Large intestine (tissue), 3 donors: ENCODE measurements at regions not wholly inside any gene's neighbourhood (a gene's known extent, or its start where the extent isn't known, plus 50 kb on each side); places are given as distances from the start of the nearest gene placed in this dataset.
"Not testable (repeated sequence)": the region's sequence is repeated elsewhere in the genome, so short reads cannot be mapped to it uniquely, and the experiment has no call there.

ENCODE experiments used
- DNase-seq, 2 donors: peaks; one replicate each; pipeline versions ENCODE4 v3.0.0 to v3.0.0-alpha.2; 2013
- H3K27ac ChIP-seq: one replicate; pipeline ENCODE4 v1.5.1; 2013; ENCODE audit warnings: low read length
- H3K27me3 ChIP-seq: 2 replicates; pipeline ENCODE4 v1.6.1; 2013; ENCODE audit warnings: low read length; ENCODE audit not compliant: control insufficient read depth, insufficient read depth
- H3K36me3 ChIP-seq: 2 replicates; pipeline ENCODE4 v1.6.1; 2013; ENCODE audit warnings: low read length; ENCODE audit not compliant: control insufficient read depth, insufficient read depth
- H3K4me1 ChIP-seq: one replicate; pipeline ENCODE4 v1.6.1; 2013; ENCODE audit warnings: low read length; ENCODE audit not compliant: control insufficient read depth, insufficient read depth
- H3K4me3 ChIP-seq: one replicate; pipeline ENCODE4 v1.5.1; 2013; ENCODE audit warnings: low read length
- H3K9me3 ChIP-seq: one replicate; pipeline ENCODE4 v1.6.1; 2013; ENCODE audit warnings: mild to moderate bottlenecking, low read depth, low read length, moderate library complexity; ENCODE audit not compliant: control insufficient read depth
- WGBS: methylation state at CpG from one replicate; pipeline ENCODE4 v1.1.5; 2013; ENCODE audit warnings: low lambda C conversion rate; ENCODE audit not compliant: insufficient coverage; 5-methylcytosine and 5-hydroxymethylcytosine counted together

GRCh38 chr16:58983181-58983965, 249.3 kb upstream of the GOT2 start:
- not testable (repeated sequence) for H3K27me3 ChIP-seq, H3K9me3 ChIP-seq, H3K27ac ChIP-seq, DNase-seq, H3K36me3 ChIP-seq, H3K4me3 ChIP-seq, H3K4me1 ChIP-seq
- 96% methylated on average over 5 of the region's 19 CpGs for WGBS

- Histone ChIP-seq H3K27me3 (no peaks in the 10 kb centered on the region), H3K4me1 (no peaks in the 10 kb centered on the region), H3K27ac (no peak overlapping the region), H3K9me3 (no peaks in the 10 kb centered on the region), H3K36me3 (no peaks in the 10 kb centered on the region), H3K4me3 (no peak overlapping the region)
- no CpG with 5 or more reads among the region's 1 CpG for WGBS
- no peak for DNase-seq
These were observed 236.7 kb upstream of the GOT2 start for GRCh38 chr16:58970775-58971174.

- Histone ChIP-seq H3K27ac (no peak overlapping the region), H3K27me3 (no peaks in the 10 kb centered on the region), H3K9me3 (no peaks in the 10 kb centered on the region), H3K4me1 (no peaks in the 10 kb centered on the region), H3K4me3 (no peak overlapping the region), H3K36me3 (no peaks in the 10 kb centered on the region)
- 50% methylated on average over 1 of the region's 3 CpGs for WGBS
- DNase-seq: no peak
These were observed 229.4 kb upstream of the GOT2 start for GRCh38 chr16:58963479-58963878.

GRCh38 chr16:58962811-58963210, 228.7 kb upstream of the GOT2 start:
- H3K4me3 ChIP-seq: no peak overlapping the region
- no peaks in the 10 kb centered on the region for H3K4me1 ChIP-seq
- whole genome bisulfite sequencing: no CpG with 5 or more reads among the region's 1 CpG
- no peaks in the 10 kb centered on the region for H3K27me3 ChIP-seq
- no peak for DNase-seq
- no peaks in the 10 kb centered on the region for H3K36me3 ChIP-seq
- no peak overlapping the region for H3K27ac ChIP-seq
- no peaks in the 10 kb centered on the region for H3K9me3 ChIP-seq

- DNase-seq: no peak
- H3K36me3 ChIP-seq: no peaks in the 10 kb centered on the region
- no peaks in the 10 kb centered on the region for H3K27me3 ChIP-seq
- no peaks in the 10 kb centered on the region for H3K9me3 ChIP-seq
- no peak overlapping the region for H3K27ac ChIP-seq
- H3K4me1 ChIP-seq: no peaks in the 10 kb centered on the region
- H3K4me3 ChIP-seq: no peak overlapping the region
- 80% methylated on average over 1 of the region's 4 CpGs for WGBS
These were observed 226.4 kb upstream of the GOT2 start for GRCh38 chr16:58960484-58960883.

- no peaks in the 10 kb centered on the region for H3K4me1 ChIP-seq
- no peak overlapping the region for H3K4me3 ChIP-seq
- no CpG with 5 or more reads among the region's 1 CpG for WGBS
- no peak overlapping the region for H3K27ac ChIP-seq
- H3K9me3 ChIP-seq: no peaks in the 10 kb centered on the region
- DNase-seq: no peak
- no peaks in the 10 kb centered on the region for H3K36me3 ChIP-seq
- no peaks in the 10 kb centered on the region for H3K27me3 ChIP-seq
These were observed 225.9 kb upstream of the GOT2 start for GRCh38 chr16:58960034-58960433.

GRCh38 chr16:58958749-58959148, 224.6 kb upstream of the GOT2 start:
- Histone ChIP-seq H3K4me1 (no peaks in the 10 kb centered on the region), H3K27ac (no peak overlapping the region), H3K36me3 (no peaks in the 10 kb centered on the region), H3K9me3 (no peaks in the 10 kb centered on the region), H3K27me3 (no peaks in the 10 kb centered on the region), H3K4me3 (no peak overlapping the region)
- DNase-seq: no peak

- DNase-seq: no peak
- Histone ChIP-seq H3K27ac (no peak overlapping the region), H3K4me3 (no peak overlapping the region), H3K4me1 (no peaks in the 10 kb centered on the region), H3K27me3 (no peaks in the 10 kb centered on the region), H3K36me3 (no peaks in the 10 kb centered on the region), H3K9me3 (no peaks in the 10 kb centered on the region)
- WGBS: no CpG with 5 or more reads among the region's 1 CpG
These were observed 214.1 kb upstream of the GOT2 start for GRCh38 chr16:58948244-58948643.

GRCh38 chr16:58940609-58941008, 206.5 kb upstream of the GOT2 start:
- H3K9me3 ChIP-seq: no peaks in the 10 kb centered on the region
- 100% methylated on average over 2 of the region's 2 CpGs for WGBS
- no peaks in the 10 kb centered on the region for H3K4me1 ChIP-seq
- no peaks in the 10 kb centered on the region for H3K27me3 ChIP-seq
- DNase-seq: no peak
- no peak overlapping the region for H3K27ac ChIP-seq
- no peaks in the 10 kb centered on the region for H3K36me3 ChIP-seq
- no peak overlapping the region for H3K4me3 ChIP-seq

- Histone ChIP-seq H3K27ac (no peak overlapping the region), H3K27me3 (no peaks in the 10 kb centered on the region), H3K4me3 (no peak overlapping the region), H3K36me3 (no peaks in the 10 kb centered on the region), H3K9me3 (no peaks in the 10 kb centered on the region), H3K4me1 (no peaks in the 10 kb centered on the region)
- 60% methylated on average over 1 of the region's 7 CpGs for WGBS
- DNase-seq: no peak
These were observed 204.7 kb upstream of the GOT2 start for GRCh38 chr16:58938811-58939210.

GRCh38 chr16:58937661-58938060, 203.5 kb upstream of the GOT2 start:
- Histone ChIP-seq H3K27me3 (no peaks in the 10 kb centered on the region), H3K36me3 (no peaks in the 10 kb centered on the region), H3K9me3 (no peaks in the 10 kb centered on the region), H3K27ac (no peak overlapping the region), H3K4me3 (no peak overlapping the region), H3K4me1 (no peaks in the 10 kb centered on the region)
- WGBS: 80% methylated on average over 2 of the region's 5 CpGs
- no peak for DNase-seq
